GM23338 (cell line): ENCODE measurements at regions not wholly inside any gene's neighbourhood (a gene's known extent, or its start where the extent isn't known, plus 50 kb on each side); places are given as distances from the start of the nearest gene placed in this dataset.
A peak's percentile ranks its signal among the peaks of the same experiment; 100 is the strongest.

ENCODE experiments used
- ATAC-seq: fragments of 200-7000 bp; cut with Tn5 transposase; 3 replicates; pipeline ENCODE4 v1.9.1; 2020
- DNase-seq: peaks from one replicate; pipeline ENCODE4 v3.0.0-alpha.2; 2015; ENCODE audit warnings: low spot score
- H2AFZ ChIP-seq: fragments of 200-600 bp; sonication (generic); 2 replicates; pipeline ENCODE4 v1.8.0; 2016; ENCODE audit warnings: antibody characterized with exemption, mild to moderate bottlenecking, moderate library complexity
- H3F3A ChIP-seq: fragments of 200-600 bp; sonication (generic); replicated peaks from 2 replicates; pipeline ENCODE4 v1.8.0; 2017; ENCODE audit warnings: antibody characterized with exemption, mixed run types, low read depth
- H3K27ac ChIP-seq: fragments of 200-600 bp; sonication (generic); 2 replicates; pipeline ENCODE4 v1.6.1; 2016; ENCODE audit warnings: low read depth
- H3K27me3 ChIP-seq: fragments of 200-600 bp; sonication (generic); 2 replicates; pipeline ENCODE4 v1.8.0; 2016; ENCODE audit warnings: mild to moderate bottlenecking, mixed run types, moderate library complexity; ENCODE audit not compliant: insufficient read depth
- H3K36me3 ChIP-seq: fragments of 200-600 bp; sonication (generic); 2 replicates; pipeline ENCODE4 v1.8.0; 2016; ENCODE audit warnings: mild to moderate bottlenecking; ENCODE audit not compliant: insufficient read depth
- H3K4me1 ChIP-seq: fragments of 200-600 bp; sonication (generic); 2 replicates; pipeline ENCODE4 v1.8.0; 2016; ENCODE audit warnings: mild to moderate bottlenecking, moderate library complexity; ENCODE audit not compliant: insufficient read depth
- H3K4me2 ChIP-seq: fragments of 200-600 bp; sonication (generic); 2 replicates; pipeline ENCODE4 v1.7.1; 2017; ENCODE audit warnings: mixed run types
- H3K4me3 ChIP-seq: fragments of 200-600 bp; sonication (generic); 2 replicates; pipeline ENCODE4 v1.6.1; 2016; ENCODE audit warnings: mixed run types
- H3K79me2 ChIP-seq: fragments of 200-600 bp; sonication (generic); replicated peaks from 2 replicates; pipeline ENCODE4 v1.8.0; 2017; ENCODE audit warnings: mild to moderate bottlenecking; ENCODE audit not compliant: insufficient read depth
- H3K9me2 ChIP-seq: fragments of 200-600 bp; sonication (generic); 2 replicates; pipeline ENCODE4 v1.8.0; 2017; ENCODE audit not compliant: insufficient read depth
- H4K20me1 ChIP-seq: fragments of 200-600 bp; sonication (generic); replicated peaks from 2 replicates; pipeline ENCODE4 v1.8.0; 2017; ENCODE audit warnings: mild to moderate bottlenecking; ENCODE audit not compliant: insufficient read depth
- H3K27ac Mint-ChIP-seq: 2 replicates; pipeline ENCODE4 v1.8.0; 2020; ENCODE audit warnings: inconsistent platforms, mild to moderate bottlenecking, moderate library complexity, mixed read lengths
- H3K27me3 Mint-ChIP-seq: 3 replicates; pipeline ENCODE4 v1.8.0; 2022; ENCODE audit warnings: low read depth, mild to moderate bottlenecking, moderate library complexity, mixed read lengths, inconsistent platforms; ENCODE audit not compliant: insufficient read depth, poor library complexity
- H3K36me3 Mint-ChIP-seq: 3 replicates; pipeline ENCODE4 v1.8.0; 2021; ENCODE audit warnings: low read depth, mild to moderate bottlenecking, inconsistent platforms, moderate library complexity, mixed read lengths
- H3K4me1 Mint-ChIP-seq: 3 replicates; pipeline ENCODE4 v1.8.0; 2020; ENCODE audit warnings: mild to moderate bottlenecking, inconsistent platforms, mixed read lengths
- H3K4me3 Mint-ChIP-seq: 3 replicates; pipeline ENCODE4 v1.8.0; 2021; ENCODE audit warnings: moderate library complexity, mild to moderate bottlenecking, inconsistent platforms, mixed read lengths
- H3K9me3 Mint-ChIP-seq: 3 replicates; pipeline ENCODE4 v1.8.0; 2020; ENCODE audit warnings: moderate library complexity, mild to moderate bottlenecking, inconsistent platforms, mixed read lengths
- CREB1 ChIP-seq: fragments of 250-450 bp; sonication (Bioruptor Pico); IDR thresholded peaks from 2 replicates; pipeline ENCODE4 v1.5.0; 2020; ENCODE audit warnings: low read depth, mild to moderate bottlenecking, moderate library complexity
- CTCF ChIP-seq, 2 experiments: fragments of 200-600 bp in 1 of 2; sonication (generic) in 1 of 2; conservative IDR thresholded peaks; 2 replicates each; pipeline versions ENCODE4 v1.5.1 to v1.6.1; 2016 to 2017; ENCODE audit warnings: antibody characterized with exemption in 2 of 2, low read depth in 2 of 2, mild to moderate bottlenecking in 2 of 2, moderate library complexity in 1 of 2
- ETS1 ChIP-seq: IDR thresholded peaks from 2 replicates; pipeline ENCODE4 v1.6.1; 2016; ENCODE audit warnings: antibody characterized with exemption
- EZH2phosphoT487 ChIP-seq: fragments of 200-600 bp; sonication (generic); IDR thresholded peaks from one replicate; pipeline ENCODE4 v1.8.1; 2018; ENCODE audit warnings: antibody characterized with exemption; ENCODE audit not compliant: unreplicated experiment
- JUNB ChIP-seq: IDR thresholded peaks from one replicate; pipeline ENCODE4 v1.6.1; 2016; ENCODE audit warnings: antibody characterized with exemption; ENCODE audit not compliant: unreplicated experiment
- NANOG ChIP-seq: IDR thresholded peaks from 2 replicates; pipeline ENCODE4 v1.6.1; 2016; ENCODE audit warnings: antibody characterized with exemption, borderline replicate concordance
- POLR2AphosphoS5 ChIP-seq: IDR thresholded peaks from 2 replicates; pipeline ENCODE4 v1.6.1; 2016; ENCODE audit warnings: antibody characterized with exemption, low read depth
- REST ChIP-seq: IDR thresholded peaks from one replicate; pipeline ENCODE4 v1.6.1; 2018; ENCODE audit warnings: antibody characterized with exemption; ENCODE audit not compliant: unreplicated experiment
- STAT1 ChIP-seq: IDR thresholded peaks from one replicate; pipeline ENCODE4 v1.6.1; 2016; ENCODE audit warnings: antibody characterized with exemption; ENCODE audit not compliant: unreplicated experiment
- ZNF114 ChIP-seq: fragments of 250-450 bp; sonication (Bioruptor Pico); IDR thresholded peaks from 2 replicates; pipeline ENCODE4 v1.5.0; 2020; ENCODE audit warnings: mild to moderate bottlenecking, moderate library complexity
- ZNF331 ChIP-seq: fragments of 250-450 bp; sonication (Bioruptor Pico); IDR thresholded peaks from 2 replicates; pipeline ENCODE4 v1.5.0; 2020; ENCODE audit warnings: low read depth, mild to moderate bottlenecking, moderate library complexity
- ZNF462 ChIP-seq: fragments of 250-450 bp; sonication (Bioruptor Pico); IDR thresholded peaks from 2 replicates; pipeline ENCODE4 v1.5.0; 2020; ENCODE audit warnings: mild to moderate bottlenecking, moderate library complexity

GRCh38 chr2:12506846-12507245 is 209.9 kb upstream of the TRIB2 start:
- H3F3A ChIP-seq: no peaks in the 10 kb centered on the region
- no peaks in the 10 kb centered on the region for H3K79me2 ChIP-seq
- H3K4me2 ChIP-seq: no peak overlapping the region
- TF ChIP-seq POLR2AphosphoS5 (no peak), STAT1 (no peak), JUNB (no peak), ZNF462 (CRISPR knock-in tag) (no peak), CREB1 (CRISPR knock-in tag) (no peak), ZNF331 (CRISPR knock-in tag) (no peak), EZH2phosphoT487 (no peak), ZNF114 (CRISPR knock-in tag) (no peak), CTCF (conservative IDR thresholded peaks at IDR 0.05; ENCODE audit: low read depth in 2 of 2) (no peak), NANOG (no peak), ETS1 (no peak), REST (no peak)
- Mint-ChIP-seq H3K4me3 (no peak overlapping the region), H3K9me3 (no peaks in the 10 kb centered on the region), H3K27me3 (no peaks in the 10 kb centered on the region), H3K27ac (no peak overlapping the region), H3K36me3 (no peaks in the 10 kb centered on the region), H3K4me1 (no peaks in the 10 kb centered on the region)
- ATAC-seq (no peak), DNase-seq (no peak)
- H3K27ac ChIP-seq: no peak overlapping the region
- no peaks in the 10 kb centered on the region for H3K4me1 ChIP-seq
- H4K20me1 ChIP-seq: no peaks in the 10 kb centered on the region
- peaks cover 8% of the 10 kb centered on the region; the same call in 1 of the 2 replicates for H3K9me2 ChIP-seq
- H2AFZ ChIP-seq: peak overlapping the region; percentile 39; the same call in 1 of the 2 replicates
- H3K4me3 ChIP-seq: no peak overlapping the region
- H3K36me3 ChIP-seq: no peaks in the 10 kb centered on the region
- H3K27me3 ChIP-seq: no peaks in the 10 kb centered on the region
